ENCODE measurements at regions not wholly inside any gene's neighbourhood (a gene's known extent, or its start where the extent isn't known, plus 50 kb on each side); places are given as distances from the start of the nearest gene placed in this dataset.

- TF ChIP-seq YY1 (IDR thresholded peaks at IDR 0.05; ENCODE audit: low read depth) = no peak
- TF ChIP-seq TCF12 (IDR thresholded peaks at IDR 0.05; ENCODE audit: low read depth) = no peak
- no peak for TF ChIP-seq USF1 (IDR thresholded peaks at IDR 0.05)
- TF ChIP-seq FOXM1 (IDR thresholded peaks at IDR 0.05; ENCODE audit: borderline replicate concordance, low read depth) = no peak
Measured at GRCh38 chr7:155921804-155922066, 109.5 kb upstream of the SHH start.

Measured in Ishikawa (cell line).